ENCODE measurements at regions not wholly inside any gene's neighbourhood (a gene's known extent, or its start where the extent isn't known, plus 50 kb on each side); places are given as distances from the start of the nearest gene placed in this dataset.

GRCh38 chr3:4019501-4019900 lies 220.3 kb downstream of the LRRN1 start:
- Histone ChIP-seq H3K9ac (no peak overlapping the region), H3K9me3 (no peaks in the 10 kb centered on the region)

GRCh38 chr3:4021162-4021561 lies 221.9 kb downstream of the LRRN1 start:
- H3K4me3 ChIP-seq, result no peak overlapping the region
- no peak overlapping the region for H3K4me2 ChIP-seq
- H4K20me1 ChIP-seq, result no peaks in the 10 kb centered on the region
- H3K9me3 ChIP-seq, result no peaks in the 10 kb centered on the region
- no peaks in the 10 kb centered on the region for H3K4me1 ChIP-seq
- no peaks in the 10 kb centered on the region for H3K27me3 ChIP-seq
- H3K36me3 ChIP-seq, result no peaks in the 10 kb centered on the region
- no peak overlapping the region for H3K9ac ChIP-seq
- H3K27ac ChIP-seq, result no peak overlapping the region
- no peak for TF ChIP-seq Cebpa-rat (IDR thresholded peaks at IDR 0.05)

More at GRCh38 chr3:4019501-4019900, 220.3 kb downstream of the LRRN1 start:
- no peak for TF ChIP-seq Cebpa-rat (IDR thresholded peaks at IDR 0.05)
- Histone ChIP-seq H4K20me1 (no peaks in the 10 kb centered on the region), H3K36me3 (no peaks in the 10 kb centered on the region), H3K27ac (no peak overlapping the region), H3K4me1 (no peaks in the 10 kb centered on the region), H3K27me3 (no peaks in the 10 kb centered on the region), H3K4me3 (no peak overlapping the region), H3K4me2 (no peak overlapping the region)

GRCh38 chr3:4029135-4029534 lies 229.9 kb downstream of the LRRN1 start:
- no peak overlapping the region for H3K27ac ChIP-seq
- no peak overlapping the region for H3K4me2 ChIP-seq
- no peaks in the 10 kb centered on the region for H4K20me1 ChIP-seq
- H3K9ac ChIP-seq, result no peak overlapping the region
- no peaks in the 10 kb centered on the region for H3K9me3 ChIP-seq
- H3K27me3 ChIP-seq, result no peaks in the 10 kb centered on the region
- H3K36me3 ChIP-seq, result no peaks in the 10 kb centered on the region
- no peak for TF ChIP-seq Cebpa-rat (IDR thresholded peaks at IDR 0.05)
- H3K4me3 ChIP-seq, result no peak overlapping the region
- H3K4me1 ChIP-seq, result no peaks in the 10 kb centered on the region

GRCh38 chr3:4030624-4031023 lies 231.4 kb downstream of the LRRN1 start:
- Histone ChIP-seq H3K36me3 (no peaks in the 10 kb centered on the region), H3K9ac (no peak overlapping the region), H3K27me3 (no peaks in the 10 kb centered on the region), H3K4me2 (no peak overlapping the region), H4K20me1 (no peaks in the 10 kb centered on the region), H3K4me1 (no peaks in the 10 kb centered on the region), H3K9me3 (no peaks in the 10 kb centered on the region), H3K27ac (no peak overlapping the region), H3K4me3 (no peak overlapping the region)
- no peak for TF ChIP-seq Cebpa-rat (IDR thresholded peaks at IDR 0.05)

GRCh38 chr3:4033296-4033695 lies 234.1 kb downstream of the LRRN1 start:
- no peak overlapping the region for H3K27ac ChIP-seq
- no peak overlapping the region for H3K4me3 ChIP-seq
- no peaks in the 10 kb centered on the region for H4K20me1 ChIP-seq
- no peaks in the 10 kb centered on the region for H3K4me1 ChIP-seq
- H3K27me3 ChIP-seq, result no peaks in the 10 kb centered on the region
- no peaks in the 10 kb centered on the region for H3K9me3 ChIP-seq
- H3K36me3 ChIP-seq, result no peaks in the 10 kb centered on the region
- no peak overlapping the region for H3K9ac ChIP-seq
- H3K4me2 ChIP-seq, result no peak overlapping the region
- no peak for TF ChIP-seq Cebpa-rat (IDR thresholded peaks at IDR 0.05)

- Histone ChIP-seq H3K4me2 (no peak overlapping the region), H3K27me3 (no peaks in the 10 kb centered on the region), H3K4me1 (no peaks in the 10 kb centered on the region), H3K9me3 (no peaks in the 10 kb centered on the region), H3K4me3 (no peak overlapping the region), H3K27ac (no peak overlapping the region), H3K9ac (no peak overlapping the region), H3K36me3 (no peaks in the 10 kb centered on the region), H4K20me1 (no peaks in the 10 kb centered on the region)
- no peak for TF ChIP-seq Cebpa-rat (IDR thresholded peaks at IDR 0.05)
Measured at GRCh38 chr3:4036046-4036445, 236.8 kb downstream of the LRRN1 start.

GRCh38 chr3:4038351-4038750 lies 239.1 kb downstream of the LRRN1 start:
- Histone ChIP-seq H3K27ac (no peak overlapping the region), H3K4me3 (no peak overlapping the region), H3K36me3 (no peaks in the 10 kb centered on the region), H3K4me2 (no peak overlapping the region), H3K4me1 (no peaks in the 10 kb centered on the region), H3K9ac (no peak overlapping the region), H4K20me1 (no peaks in the 10 kb centered on the region), H3K27me3 (no peaks in the 10 kb centered on the region), H3K9me3 (no peaks in the 10 kb centered on the region)
- TF ChIP-seq Cebpa-rat (IDR thresholded peaks at IDR 0.05), result no peak

- H4K20me1 ChIP-seq, result no peaks in the 10 kb centered on the region
- no peak for TF ChIP-seq Cebpa-rat (IDR thresholded peaks at IDR 0.05)
- H3K9ac ChIP-seq, result no peak overlapping the region
- H3K4me2 ChIP-seq, result no peak overlapping the region
- H3K9me3 ChIP-seq, result no peaks in the 10 kb centered on the region
- H3K4me3 ChIP-seq, result no peak overlapping the region
- no peak overlapping the region for H3K27ac ChIP-seq
- H3K27me3 ChIP-seq, result no peaks in the 10 kb centered on the region
- no peaks in the 10 kb centered on the region for H3K4me1 ChIP-seq
- H3K36me3 ChIP-seq, result no peaks in the 10 kb centered on the region
Measured at GRCh38 chr3:4042070-4042469, 242.8 kb downstream of the LRRN1 start.

- H3K4me3 ChIP-seq, result no peak overlapping the region
- H3K4me2 ChIP-seq, result no peak overlapping the region
- no peak overlapping the region for H3K9ac ChIP-seq
- no peaks in the 10 kb centered on the region for H4K20me1 ChIP-seq
- no peaks in the 10 kb centered on the region for H3K4me1 ChIP-seq
- no peak for TF ChIP-seq Cebpa-rat (IDR thresholded peaks at IDR 0.05)
- no peaks in the 10 kb centered on the region for H3K9me3 ChIP-seq
- no peak overlapping the region for H3K27ac ChIP-seq
- no peaks in the 10 kb centered on the region for H3K27me3 ChIP-seq
- no peaks in the 10 kb centered on the region for H3K36me3 ChIP-seq
Measured at GRCh38 chr3:4042869-4043268, 243.6 kb downstream of the LRRN1 start.

- no peaks in the 10 kb centered on the region for H4K20me1 ChIP-seq
- no peak overlapping the region for H3K4me2 ChIP-seq
- no peak overlapping the region for H3K27ac ChIP-seq
- no peaks in the 10 kb centered on the region for H3K27me3 ChIP-seq
- no peaks in the 10 kb centered on the region for H3K36me3 ChIP-seq
- H3K4me1 ChIP-seq, result no peaks in the 10 kb centered on the region
- no peaks in the 10 kb centered on the region for H3K9me3 ChIP-seq
- TF ChIP-seq Cebpa-rat (IDR thresholded peaks at IDR 0.05), result no peak
- H3K4me3 ChIP-seq, result no peak overlapping the region
- no peak overlapping the region for H3K9ac ChIP-seq
Measured at GRCh38 chr3:4043867-4044575, 244.8 kb downstream of the LRRN1 start.

- Histone ChIP-seq H3K9me3 (no peaks in the 10 kb centered on the region), H3K9ac (no peak overlapping the region), H3K4me1 (no peaks in the 10 kb centered on the region), H3K27me3 (no peaks in the 10 kb centered on the region), H3K27ac (no peak overlapping the region), H3K4me2 (no peak overlapping the region), H4K20me1 (no peaks in the 10 kb centered on the region), H3K4me3 (no peak overlapping the region), H3K36me3 (no peaks in the 10 kb centered on the region)
- no peak for TF ChIP-seq Cebpa-rat (IDR thresholded peaks at IDR 0.05)
Measured at GRCh38 chr3:4044619-4045018, 245.4 kb downstream of the LRRN1 start.
